HEK293 (cell line): ENCODE measurements at regions not wholly inside any gene's neighbourhood (a gene's known extent, or its start where the extent isn't known, plus 50 kb on each side); places are given as distances from the start of the nearest gene placed in this dataset.

Source experiments
- CTCF ChIA-PET: fragments of 350-600 bp; formaldehyde crosslinking; extraction: SDS; loops from one replicate; lab custom pipeline; 2021; ENCODE audit warnings: antibody characterized with exemption; lab: Yijun Ruan, JAX
- POLR2A ChIA-PET: fragments of 300-600 bp; formaldehyde crosslinking; extraction: SDS; loops from one replicate; lab custom pipeline; 2020; ENCODE audit warnings: antibody characterized with exemption, inconsistent platforms; lab: Yijun Ruan, JAX
- H3K27ac ChIP-seq: fragments of 200-500 bp; sonication (Bioruptor generic); 2 replicates; pipeline ENCODE4 v1.5.1; 2014; ENCODE audit warnings: low read depth, low read length, control low read depth, inconsistent platforms; ENCODE audit errors: extremely low read depth
- H3K36me3 ChIP-seq, 2 experiments: fragments of 200-500 bp in 1 of 2; sonication (Bioruptor generic) in 1 of 2; 1 replicate in 1 of 2; 2 replicates in 1 of 2; pipeline ENCODE4 v1.5.1; 2014 to 2017; ENCODE audit warnings: inconsistent platforms in 2 of 2, low read length in 2 of 2; ENCODE audit not compliant: control insufficient read depth in 2 of 2, insufficient read depth in 1 of 2
- H3K4me1 ChIP-seq: fragments of 200-500 bp; sonication (Bioruptor generic); 2 replicates; pipeline ENCODE4 v1.5.1; 2014; ENCODE audit warnings: mild to moderate bottlenecking, low read length, inconsistent platforms; ENCODE audit not compliant: control insufficient read depth, insufficient read depth
- H3K4me3 ChIP-seq: 2 replicates; pipeline ENCODE4 v1.5.1; 2011; ENCODE audit warnings: low read depth, mild to moderate bottlenecking, control low read depth, low read length, moderate library complexity
- H3K9me3 ChIP-seq: fragments of 200-500 bp; sonication (Bioruptor generic); 2 replicates; pipeline ENCODE4 v1.5.1; 2014; ENCODE audit warnings: low read depth, low read length, inconsistent platforms; ENCODE audit not compliant: control insufficient read depth, insufficient read depth
- KLF10 ChIP-seq: fragments of 450-650 bp; IDR thresholded peaks from 2 replicates; pipeline ENCODE4 v1.5.1; 2018; ENCODE audit warnings: missing biosample characterization, mild to moderate bottlenecking, missing genetic modification characterization
- MEIS1 ChIP-seq: sonication (generic); formaldehyde crosslinking; IDR thresholded peaks from 2 replicates; pipeline ENCODE4 v1.8.1; 2022; ENCODE audit warnings: missing genetic modification reagents, mild to moderate bottlenecking, borderline replicate concordance
- TCF7L2 ChIP-seq: IDR thresholded peaks from 2 replicates; pipeline ENCODE4 v1.6.1; 2011; ENCODE audit warnings: low read depth, mild to moderate bottlenecking, inconsistent platforms, low read length, moderate library complexity, borderline replicate concordance
- ZNF10 ChIP-seq: fragments of 450-650 bp; formaldehyde crosslinking; IDR thresholded peaks from 2 replicates; pipeline ENCODE4 v1.5.1; 2017; ENCODE audit warnings: missing biosample characterization, missing genetic modification characterization
- ZNF18 ChIP-seq: fragments of 450-650 bp; formaldehyde crosslinking; IDR thresholded peaks from 2 replicates; pipeline ENCODE4 v1.5.1; 2016; ENCODE audit warnings: missing biosample characterization, missing genetic modification characterization
- ZNF280D ChIP-seq: fragments of 450-650 bp; formaldehyde crosslinking; IDR thresholded peaks from 2 replicates; pipeline ENCODE4 v1.5.1; 2016; ENCODE audit warnings: missing biosample characterization, missing genetic modification characterization
- ZNF324 ChIP-seq: fragments of 450-650 bp; formaldehyde crosslinking; IDR thresholded peaks from 2 replicates; pipeline ENCODE4 v1.5.1; 2016; ENCODE audit warnings: missing biosample characterization, missing genetic modification characterization
- ZNF37A ChIP-seq: fragments of 450-650 bp; IDR thresholded peaks from 2 replicates; pipeline ENCODE4 v1.5.1; 2018; ENCODE audit warnings: missing biosample characterization, missing genetic modification characterization
- ZNF510 ChIP-seq: fragments of 450-650 bp; formaldehyde crosslinking; IDR thresholded peaks from 2 replicates; pipeline ENCODE4 v1.5.1; 2018; ENCODE audit warnings: mild to moderate bottlenecking, missing genetic modification characterization, missing biosample characterization; ENCODE audit not compliant: insufficient replicate concordance
- ZNF518A ChIP-seq: fragments of 450-650 bp; formaldehyde crosslinking; conservative IDR thresholded peaks from 2 replicates; pipeline ENCODE4 v1.5.1; 2016; ENCODE audit warnings: low read depth, missing biosample characterization, missing genetic modification characterization
- ZNF544 ChIP-seq: fragments of 450-650 bp; formaldehyde crosslinking; IDR thresholded peaks from 2 replicates; pipeline ENCODE4 v1.5.0; 2017; ENCODE audit warnings: missing biosample characterization, missing genetic modification characterization
- ZNF600 ChIP-seq: fragments of 450-650 bp; formaldehyde crosslinking; IDR thresholded peaks from 2 replicates; pipeline ENCODE4 v1.5.1; 2016; ENCODE audit warnings: missing biosample characterization, missing genetic modification characterization
- ZNF785 ChIP-seq: fragments of 450-650 bp; formaldehyde crosslinking; IDR thresholded peaks from 2 replicates; pipeline ENCODE4 v1.5.1; 2016; ENCODE audit warnings: missing biosample characterization, missing genetic modification characterization
- TF ChIP-seq, protein P1 (sequence below): sonication (generic); formaldehyde crosslinking; IDR thresholded peaks from 2 replicates; pipeline ENCODE4 v1.8.1; 2022; ENCODE audit warnings: mild to moderate bottlenecking, moderate library complexity, missing genetic modification reagents
- TF ChIP-seq, protein P2 (sequence below): fragments of 450-650 bp; formaldehyde crosslinking; IDR thresholded peaks from 2 replicates; pipeline ENCODE4 v1.5.1; 2016; ENCODE audit warnings: missing biosample characterization, missing genetic modification characterization
- TF ChIP-seq, protein P3 (sequence below): fragments of 450-650 bp; formaldehyde crosslinking; IDR thresholded peaks from 2 replicates; pipeline ENCODE4 v1.5.1; 2016; ENCODE audit warnings: missing biosample characterization, missing genetic modification characterization
- TF ChIP-seq, protein P4 (sequence below): fragments of 450-650 bp; formaldehyde crosslinking; IDR thresholded peaks from 2 replicates; pipeline ENCODE4 v1.5.1; 2016; ENCODE audit warnings: missing biosample characterization, missing genetic modification characterization

- POLR2A ChIA-PET: no interaction called here
- TF ChIP-seq, protein P1, sequence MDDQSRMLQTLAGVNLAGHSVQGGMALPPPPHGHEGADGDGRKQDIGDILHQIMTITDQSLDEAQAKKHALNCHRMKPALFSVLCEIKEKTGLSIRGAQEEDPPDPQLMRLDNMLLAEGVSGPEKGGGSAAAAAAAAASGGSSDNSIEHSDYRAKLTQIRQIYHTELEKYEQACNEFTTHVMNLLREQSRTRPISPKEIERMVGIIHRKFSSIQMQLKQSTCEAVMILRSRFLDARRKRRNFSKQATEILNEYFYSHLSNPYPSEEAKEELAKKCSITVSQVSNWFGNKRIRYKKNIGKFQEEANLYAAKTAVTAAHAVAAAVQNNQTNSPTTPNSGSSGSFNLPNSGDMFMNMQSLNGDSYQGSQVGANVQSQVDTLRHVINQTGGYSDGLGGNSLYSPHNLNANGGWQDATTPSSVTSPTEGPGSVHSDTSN: no peak
- TF ChIP-seq MEIS1 (CRISPR knock-in tag): no peak
- no peak for TF ChIP-seq KLF10
- TF ChIP-seq ZNF18 (tag by site-specific recombination): no peak
- no peak for TF ChIP-seq ZNF785 (tag by site-specific recombination)
- no peak for TF ChIP-seq ZNF510 (tag by site-specific recombination)
- TF ChIP-seq, protein P2, sequence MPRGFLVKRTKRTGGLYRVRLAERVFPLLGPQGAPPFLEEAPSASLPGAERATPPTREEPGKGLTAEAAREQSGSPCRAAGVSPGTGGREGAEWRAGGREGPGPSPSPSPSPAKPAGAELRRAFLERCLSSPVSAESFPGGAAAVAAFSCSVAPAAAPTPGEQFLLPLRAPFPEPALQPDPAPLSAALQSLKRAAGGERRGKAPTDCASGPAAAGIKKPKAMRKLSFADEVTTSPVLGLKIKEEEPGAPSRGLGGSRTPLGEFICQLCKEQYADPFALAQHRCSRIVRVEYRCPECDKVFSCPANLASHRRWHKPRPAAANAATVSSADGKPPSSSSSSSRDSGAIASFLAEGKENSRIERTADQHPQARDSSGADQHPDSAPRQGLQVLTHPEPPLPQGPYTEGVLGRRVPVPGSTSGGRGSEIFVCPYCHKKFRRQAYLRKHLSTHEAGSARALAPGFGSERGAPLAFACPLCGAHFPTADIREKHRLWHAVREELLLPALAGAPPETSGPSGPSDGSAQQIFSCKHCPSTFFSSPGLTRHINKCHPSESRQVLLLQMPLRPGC (tag by site-specific recombination): no peak
- TF ChIP-seq ZNF280D: no peak
- no peak for TF ChIP-seq ZNF10 (tag by site-specific recombination)
- TF ChIP-seq, protein P3, sequence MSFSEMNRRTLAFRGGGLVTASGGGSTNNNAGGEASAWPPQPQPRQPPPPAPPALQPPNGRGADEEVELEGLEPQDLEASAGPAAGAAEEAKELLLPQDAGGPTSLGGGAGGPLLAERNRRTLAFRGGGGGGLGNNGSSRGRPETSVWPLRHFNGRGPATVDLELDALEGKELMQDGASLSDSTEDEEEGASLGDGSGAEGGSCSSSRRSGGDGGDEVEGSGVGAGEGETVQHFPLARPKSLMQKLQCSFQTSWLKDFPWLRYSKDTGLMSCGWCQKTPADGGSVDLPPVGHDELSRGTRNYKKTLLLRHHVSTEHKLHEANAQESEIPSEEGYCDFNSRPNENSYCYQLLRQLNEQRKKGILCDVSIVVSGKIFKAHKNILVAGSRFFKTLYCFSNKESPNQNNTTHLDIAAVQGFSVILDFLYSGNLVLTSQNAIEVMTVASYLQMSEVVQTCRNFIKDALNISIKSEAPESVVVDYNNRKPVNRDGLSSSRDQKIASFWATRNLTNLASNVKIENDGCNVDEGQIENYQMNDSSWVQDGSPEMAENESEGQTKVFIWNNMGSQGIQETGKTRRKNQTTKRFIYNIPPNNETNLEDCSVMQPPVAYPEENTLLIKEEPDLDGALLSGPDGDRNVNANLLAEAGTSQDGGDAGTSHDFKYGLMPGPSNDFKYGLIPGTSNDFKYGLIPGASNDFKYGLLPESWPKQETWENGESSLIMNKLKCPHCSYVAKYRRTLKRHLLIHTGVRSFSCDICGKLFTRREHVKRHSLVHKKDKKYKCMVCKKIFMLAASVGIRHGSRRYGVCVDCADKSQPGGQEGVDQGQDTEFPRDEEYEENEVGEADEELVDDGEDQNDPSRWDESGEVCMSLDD (tag by site-specific recombination): no peak
- TF ChIP-seq ZNF544 (tag by site-specific recombination): no peak
- TF ChIP-seq ZNF600: no peak
- TF ChIP-seq, protein P4, sequence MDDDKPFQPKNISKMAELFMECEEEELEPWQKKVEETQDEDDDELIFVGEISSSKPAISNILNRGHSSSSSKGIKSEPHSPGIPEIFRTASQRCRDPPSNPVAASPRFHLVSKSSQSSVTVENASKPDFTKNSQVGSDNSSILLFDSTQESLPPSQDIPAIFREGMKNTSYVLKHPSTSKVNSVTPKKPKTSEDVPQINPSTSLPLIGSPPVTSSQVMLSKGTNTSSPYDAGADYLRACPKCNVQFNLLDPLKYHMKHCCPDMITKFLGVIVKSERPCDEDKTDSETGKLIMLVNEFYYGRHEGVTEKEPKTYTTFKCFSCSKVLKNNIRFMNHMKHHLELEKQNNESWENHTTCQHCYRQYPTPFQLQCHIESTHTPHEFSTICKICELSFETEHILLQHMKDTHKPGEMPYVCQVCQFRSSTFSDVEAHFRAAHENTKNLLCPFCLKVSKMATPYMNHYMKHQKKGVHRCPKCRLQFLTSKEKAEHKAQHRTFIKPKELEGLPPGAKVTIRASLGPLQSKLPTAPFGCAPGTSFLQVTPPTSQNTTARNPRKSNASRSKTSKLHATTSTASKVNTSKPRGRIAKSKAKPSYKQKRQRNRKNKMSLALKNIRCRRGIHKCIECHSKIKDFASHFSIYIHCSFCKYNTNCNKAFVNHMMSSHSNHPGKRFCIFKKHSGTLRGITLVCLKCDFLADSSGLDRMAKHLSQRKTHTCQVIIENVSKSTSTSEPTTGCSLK (tag by site-specific recombination): no peak
- no peak for TF ChIP-seq TCF7L2
- TF ChIP-seq ZNF37A (tag by site-specific recombination): no peak
- no peak for TF ChIP-seq ZNF518A
- TF ChIP-seq ZNF324 (tag by site-specific recombination): no peak
- Histone ChIP-seq H3K36me3 (no peaks in the 10 kb centered on the region), H3K4me1 (no peaks in the 10 kb centered on the region), H3K27ac (no peak overlapping the region), H3K4me3 (no peak overlapping the region), H3K9me3 (no peaks in the 10 kb centered on the region)
- CTCF ChIA-PET: interaction anchor here (0.6 kb wide), 1 partner anchor 585 kb away, joined by 3 read pairs; no protein-coding TSS in a partner anchor
Observed at GRCh38 chr12:74899031-74899829, 310.4 kb downstream of the KCNC2 start.
